GM12878 (cell line): ENCODE measurements at regions not wholly inside any gene's neighbourhood (a gene's known extent, or its start where the extent isn't known, plus 50 kb on each side); places are given as distances from the start of the nearest gene placed in this dataset.

Experiments
- ATAC-seq: fragments of 200-7000 bp; cut with Tn5 transposase; 3 replicates; pipeline ENCODE4 v1.9.1; 2020; ENCODE audit warnings: mild to moderate bottlenecking, moderate library complexity
- BruUV-seq: library from RNA; stranded (reverse); fragments of 400-500 nt; replicated peaks from 2 replicates; lab custom pipeline; 2021; lab: Mats Ljungman, UMichigan
- CTCF ChIA-PET: fragments of 300-600 bp; sonication (Branson Sonifier 250); formaldehyde crosslinking; extraction: SDS; loops from one replicate; lab custom pipeline; 2021; ENCODE audit warnings: inconsistent platforms; lab: Yijun Ruan, JAX
- POLR2A ChIA-PET: fragments of 350-600 bp; formaldehyde crosslinking; extraction: SDS; loops from one replicate; lab custom pipeline; 2021; ENCODE audit warnings: inconsistent platforms; lab: Charles Lee
- RAD21 ChIA-PET: fragments of 300-600 bp; sonication (Branson Sonifier 250); formaldehyde crosslinking; loops from one replicate; lab custom pipeline; 2023; ENCODE audit warnings: antibody characterized with exemption; ENCODE audit not compliant: unreplicated experiment; lab: Charles Lee
- SMC1A ChIA-PET: fragments of 300-600 bp; sonication (Branson Sonifier 250); formaldehyde crosslinking; loops from one replicate; lab custom pipeline; 2023; ENCODE audit not compliant: unreplicated experiment, uncharacterized antibody; lab: Charles Lee
- DNase-seq: peaks from one replicate; pipeline ENCODE4 v3.0.0-alpha.2; 2011; ENCODE audit warnings: low read depth, low spot score
- FAIRE-seq: peaks from 3 replicates; lab custom pipeline; 2011; peaks lifted over from hg19 to GRCh38; lab: Jason Lieb, UNC
- H2AFZ ChIP-seq: 2 replicates; pipeline ENCODE4 v1.6.0; 2011; ENCODE audit warnings: low read depth, low read length, control low read depth; ENCODE audit not compliant: control insufficient read depth
- H3K27ac ChIP-seq: 2 replicates; pipeline ENCODE4 v1.5.1; 2011; ENCODE audit warnings: control low read depth; ENCODE audit not compliant: control insufficient read depth, insufficient read depth
- H3K27me3 ChIP-seq, 2 experiments: replicated peaks in 1 of 2; 2 replicates each; pipeline versions ENCODE4 v1.6.0 to v1.6.1; 2011; ENCODE audit warnings: low read length in 1 of 2; ENCODE audit not compliant: control insufficient read depth in 2 of 2, insufficient read depth in 2 of 2
- H3K36me3 ChIP-seq, 2 experiments: 2 replicates each; pipeline ENCODE4 v1.5.1; 2011; ENCODE audit warnings: low read length in 1 of 2; ENCODE audit not compliant: control insufficient read depth in 2 of 2, insufficient read depth in 2 of 2
- H3K4me1 ChIP-seq: 2 replicates; pipeline ENCODE4 v1.6.1; 2011; ENCODE audit warnings: mild to moderate bottlenecking, low read length, moderate library complexity, mixed read lengths; ENCODE audit not compliant: control insufficient read depth, insufficient read depth
- H3K4me2 ChIP-seq: 2 replicates; pipeline ENCODE4 v1.6.0; 2011; ENCODE audit warnings: control low read depth; ENCODE audit not compliant: control insufficient read depth, insufficient read depth
- H3K4me3 ChIP-seq: fragments of 200-600 bp; sonication (generic); 2 replicates; pipeline ENCODE4 v1.5.1; 2016
- H3K79me2 ChIP-seq: 2 replicates; pipeline ENCODE4 v1.6.0; 2011; ENCODE audit warnings: low read length; ENCODE audit not compliant: control insufficient read depth, insufficient read depth
- H3K9ac ChIP-seq: 2 replicates; pipeline ENCODE4 v1.8.0; 2011; ENCODE audit warnings: low read length, control low read depth, mixed read lengths; ENCODE audit not compliant: control insufficient read depth, insufficient read depth
- H3K9me3 ChIP-seq: replicated peaks from 3 replicates; pipeline ENCODE4 v1.5.1; 2011; ENCODE audit warnings: mild to moderate bottlenecking, low read length; ENCODE audit not compliant: control insufficient read depth, insufficient read depth
- H4K20me1 ChIP-seq: 2 replicates; pipeline ENCODE4 v1.6.0; 2011; ENCODE audit not compliant: control insufficient read depth, insufficient read depth
- CBX3 ChIP-seq: fragments of 200-600 bp; sonication (generic); IDR thresholded peaks from 2 replicates; pipeline ENCODE4 v1.6.1; 2016; ENCODE audit warnings: low read depth, borderline replicate concordance
- FOXK2 ChIP-seq: fragments of 450-650 bp; IDR thresholded peaks from 2 replicates; pipeline ENCODE4 v1.6.1; 2017; ENCODE audit warnings: mild to moderate bottlenecking, moderate library complexity
- MTA2 ChIP-seq: fragments of 450-650 bp; IDR thresholded peaks from 2 replicates; pipeline ENCODE4 v1.6.1; 2016; ENCODE audit warnings: low read depth, mild to moderate bottlenecking, moderate library complexity
- NBN ChIP-seq: fragments of 450-650 bp; IDR thresholded peaks from 2 replicates; pipeline ENCODE4 v1.6.1; 2016
- NFYB ChIP-seq: IDR thresholded peaks from 2 replicates; pipeline ENCODE4 v1.6.1; 2011; ENCODE audit warnings: low read depth, mild to moderate bottlenecking, low read length, improper control_type of control experiment, moderate library complexity; ENCODE audit not compliant: insufficient read depth
- NR2C2 ChIP-seq: IDR thresholded peaks from 2 replicates; pipeline ENCODE4 v1.6.1; 2011; ENCODE audit warnings: borderline replicate concordance, low read depth; ENCODE audit not compliant: control insufficient read depth, insufficient read length
- POLR2A ChIP-seq: IDR thresholded peaks from 2 replicates; pipeline ENCODE4 v1.6.1; 2011; ENCODE audit warnings: low read depth, mild to moderate bottlenecking, low read length
- SMC3 ChIP-seq: IDR thresholded peaks from 2 replicates; pipeline ENCODE4 v1.6.1; 2011; ENCODE audit warnings: low read length, improper control_type of control experiment, borderline replicate concordance
- WGBS: methylation state at CpG from one replicate; pipeline ENCODE4 v1.1.6; 2016; ENCODE audit warnings: low lambda C conversion rate; ENCODE audit not compliant: insufficient replicate concordance, insufficient coverage; ENCODE audit errors: missing lambda C conversion rate; 5-methylcytosine and 5-hydroxymethylcytosine counted together
- in situ Hi-C: fragments of 300-500 bp; cut with MboI; formaldehyde crosslinking; loops from 9 replicates; pipeline ENCODE4 v1.14.3; 2018; ENCODE audit warnings: mixed read lengths
- intact Hi-C: fragments of 100-400 bp; cut with micrococcal nuclease; formaldehyde crosslinking; loops from one replicate; pipeline ENCODE4 v1.14.2; 2022; ENCODE audit not compliant: unreplicated experiment
- TF ChIP-seq, protein P1 (sequence below): fragments of 150-350 bp; IDR thresholded peaks from 2 replicates; pipeline ENCODE4 v1.6.1; 2014; ENCODE audit warnings: mild to moderate bottlenecking, low read depth, low read length

DNA sequence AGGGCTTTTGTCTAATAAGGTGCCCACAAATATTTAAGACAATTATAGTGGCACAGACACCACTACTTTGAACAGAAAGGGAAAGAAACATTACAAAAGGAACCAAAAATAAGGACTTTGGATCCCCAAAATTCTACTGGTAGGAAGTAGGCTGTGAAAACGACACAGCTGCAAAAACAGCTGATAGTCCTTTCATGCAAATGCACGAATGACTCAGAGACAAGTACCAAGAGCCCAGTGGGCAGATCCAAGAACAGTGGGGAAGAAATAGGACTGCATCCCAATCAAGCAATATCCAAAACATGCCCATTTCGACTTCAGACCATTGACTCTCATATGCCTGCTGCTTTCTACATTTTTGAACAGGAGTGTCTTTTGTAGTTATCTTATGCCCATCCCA lies 269.4 kb upstream of the NBEA start (continued):
- TF ChIP-seq FOXK2, result no peak
- TF ChIP-seq NFYB, result no peak
- no peak for TF ChIP-seq NR2C2
- no peak for TF ChIP-seq NBN
- no peak for TF ChIP-seq CBX3

DNA sequence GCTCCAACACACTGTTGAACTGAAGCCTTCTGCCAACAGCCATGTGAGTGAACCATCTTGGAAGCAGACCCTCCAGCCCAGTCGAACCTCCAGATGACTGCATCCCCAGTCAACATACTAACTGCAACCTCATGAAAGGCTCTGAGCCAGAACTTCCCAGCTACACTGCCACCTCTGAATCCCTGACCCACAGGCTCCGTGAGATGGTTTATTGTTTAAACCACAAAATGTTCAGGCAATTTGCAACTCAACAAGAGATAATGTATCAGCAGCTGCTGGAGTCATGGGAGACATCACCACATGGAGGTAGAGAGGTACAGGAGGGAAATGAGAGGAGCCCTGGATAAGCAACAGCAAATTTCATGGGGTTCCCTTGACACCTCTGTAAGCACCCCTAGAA lies 266.4 kb upstream of the NBEA start:
- H2AFZ ChIP-seq, result no peak overlapping the region
- CTCF ChIA-PET, result no interaction called here
- ATAC-seq (no peak), FAIRE-seq (no peak), DNase-seq (no peak)
- H3K4me2 ChIP-seq, result no peak overlapping the region
- no peak overlapping the region for H3K4me3 ChIP-seq
- no peaks in the 10 kb centered on the region for H3K4me1 ChIP-seq
- no peak overlapping the region for H3K9ac ChIP-seq
- no peak for TF ChIP-seq MTA2
- TF ChIP-seq, protein P1, sequence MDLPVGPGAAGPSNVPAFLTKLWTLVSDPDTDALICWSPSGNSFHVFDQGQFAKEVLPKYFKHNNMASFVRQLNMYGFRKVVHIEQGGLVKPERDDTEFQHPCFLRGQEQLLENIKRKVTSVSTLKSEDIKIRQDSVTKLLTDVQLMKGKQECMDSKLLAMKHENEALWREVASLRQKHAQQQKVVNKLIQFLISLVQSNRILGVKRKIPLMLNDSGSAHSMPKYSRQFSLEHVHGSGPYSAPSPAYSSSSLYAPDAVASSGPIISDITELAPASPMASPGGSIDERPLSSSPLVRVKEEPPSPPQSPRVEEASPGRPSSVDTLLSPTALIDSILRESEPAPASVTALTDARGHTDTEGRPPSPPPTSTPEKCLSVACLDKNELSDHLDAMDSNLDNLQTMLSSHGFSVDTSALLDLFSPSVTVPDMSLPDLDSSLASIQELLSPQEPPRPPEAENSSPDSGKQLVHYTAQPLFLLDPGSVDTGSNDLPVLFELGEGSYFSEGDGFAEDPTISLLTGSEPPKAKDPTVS, result no peak
- TF ChIP-seq POLR2A, result no peak
- no peak for TF ChIP-seq SMC3
- TF ChIP-seq FOXK2, result no peak
- no TSS peak for BruUV-seq
- RAD21 ChIA-PET, result no interaction called here
- no peaks in the 10 kb centered on the region for H3K9me3 ChIP-seq
- 0% methylated on average over 2 of the region's 2 CpGs for WGBS
- no peaks in the 10 kb centered on the region for H3K79me2 ChIP-seq
- intact Hi-C loops, result no loop called here
- H3K27me3 ChIP-seq, result no peaks in the 10 kb centered on the region
- SMC1A ChIA-PET, result interaction anchor here (1.0 kb wide), 1 partner anchor 9 kb away, joined by 3 read pairs; no protein-coding TSS in a partner anchor
- H3K27ac ChIP-seq, result no peak overlapping the region
- in situ Hi-C loops, result no loop called here
- no peaks in the 10 kb centered on the region for H4K20me1 ChIP-seq
- POLR2A ChIA-PET, result no interaction called here
- H3K36me3 ChIP-seq, result no peaks in the 10 kb centered on the region
